ENCODE measurements at regions not wholly inside any gene's neighbourhood (a gene's known extent, or its start where the extent isn't known, plus 50 kb on each side); places are given as distances from the start of the nearest gene placed in this dataset.

GRCh38 chr2:107027205-107027604 lies 141.2 kb upstream of the ST6GAL2 start:
- CTCF ChIA-PET = no interaction called here

GRCh38 chr2:107027810-107028209 lies 141.8 kb upstream of the ST6GAL2 start:
- Histone ChIP-seq H3K27ac (no peak overlapping the region), H3F3A (ENCODE audit: insufficient read depth, low read depth) (no peaks in the 10 kb centered on the region), H2AFZ (no peak overlapping the region), H3K4me2 (no peak overlapping the region), H3K27me3 (ENCODE audit: insufficient read depth, low read depth) (no peaks in the 10 kb centered on the region), H3K9me3 (ENCODE audit: insufficient read depth, low read depth) (no peaks in the 10 kb centered on the region), H3K4me3 (no peak overlapping the region), H4K20me1 (ENCODE audit: insufficient read depth) (no peaks in the 10 kb centered on the region), H3K9me2 (ENCODE audit: insufficient read depth) (no peaks in the 10 kb centered on the region), H3K79me2 (ENCODE audit: low read depth) (no peaks in the 10 kb centered on the region), H3K36me3 (ENCODE audit: low read depth) (no peaks in the 10 kb centered on the region), H3K4me1 (replicated peaks; ENCODE audit: insufficient read depth) (no peaks in the 10 kb centered on the region)
- no TSS peak for BruUV-seq (replicated peaks)
- ChIA-PET POLR2A (ENCODE audit: unreplicated experiment) (no interaction called here), CTCF (no interaction called here)
- DNase-seq = no peak
- TF ChIP-seq EZH2 (IDR thresholded peaks at IDR 0.05; ENCODE audit: low read depth) (no peak), CTCF (conservative IDR thresholded peaks at IDR 0.05) (no peak)
- intact Hi-C loops (cut with micrococcal nuclease; ENCODE audit: unreplicated experiment) = no loop called here

More at GRCh38 chr2:107027205-107027604, 141.2 kb upstream of the ST6GAL2 start:
- no peak overlapping the region for H3K4me3 ChIP-seq
- TF ChIP-seq EZH2 (IDR thresholded peaks at IDR 0.05; ENCODE audit: low read depth) (no peak), CTCF (conservative IDR thresholded peaks at IDR 0.05) (no peak)
- no peak overlapping the region for H2AFZ ChIP-seq
- no peaks in the 10 kb centered on the region for H3K79me2 ChIP-seq (ENCODE audit: low read depth)
- H3F3A ChIP-seq (ENCODE audit: insufficient read depth, low read depth) = no peaks in the 10 kb centered on the region
- BruUV-seq (replicated peaks) = no TSS peak
- H3K27me3 ChIP-seq (ENCODE audit: insufficient read depth, low read depth) = no peaks in the 10 kb centered on the region
- H3K9me2 ChIP-seq (ENCODE audit: insufficient read depth) = no peaks in the 10 kb centered on the region
- H3K9me3 ChIP-seq (ENCODE audit: insufficient read depth, low read depth) = no peaks in the 10 kb centered on the region
- H3K4me1 ChIP-seq (replicated peaks; ENCODE audit: insufficient read depth) = no peaks in the 10 kb centered on the region
- DNase-seq = no peak
- POLR2A ChIA-PET (ENCODE audit: unreplicated experiment) = no interaction called here
- H3K27ac ChIP-seq = no peak overlapping the region
- H3K4me2 ChIP-seq = no peak overlapping the region
- intact Hi-C loops (cut with micrococcal nuclease; ENCODE audit: unreplicated experiment) = no loop called here
- H3K36me3 ChIP-seq (ENCODE audit: low read depth) = no peaks in the 10 kb centered on the region
- H4K20me1 ChIP-seq (ENCODE audit: insufficient read depth) = no peaks in the 10 kb centered on the region

- no peak overlapping the region for H3K4me2 ChIP-seq
- POLR2A ChIA-PET (ENCODE audit: unreplicated experiment) = no interaction called here
These were observed 142.7 kb upstream of the ST6GAL2 start for GRCh38 chr2:107028661-107029060.

More at GRCh38 chr2:107028661-107029060, 142.7 kb upstream of the ST6GAL2 start:
- Histone ChIP-seq H3F3A (ENCODE audit: insufficient read depth, low read depth) (no peaks in the 10 kb centered on the region), H3K27ac (no peak overlapping the region), H2AFZ (no peak overlapping the region), H4K20me1 (ENCODE audit: insufficient read depth) (no peaks in the 10 kb centered on the region), H3K4me3 (no peak overlapping the region), H3K79me2 (ENCODE audit: low read depth) (no peaks in the 10 kb centered on the region), H3K4me1 (replicated peaks; ENCODE audit: insufficient read depth) (no peaks in the 10 kb centered on the region), H3K36me3 (ENCODE audit: low read depth) (no peaks in the 10 kb centered on the region), H3K9me3 (ENCODE audit: insufficient read depth, low read depth) (no peaks in the 10 kb centered on the region), H3K9me2 (ENCODE audit: insufficient read depth) (no peaks in the 10 kb centered on the region), H3K27me3 (ENCODE audit: insufficient read depth, low read depth) (no peaks in the 10 kb centered on the region)
- CTCF ChIA-PET = no interaction called here
- intact Hi-C loops (cut with micrococcal nuclease; ENCODE audit: unreplicated experiment) = no loop called here
- TF ChIP-seq CTCF (conservative IDR thresholded peaks at IDR 0.05) = no peak
- TF ChIP-seq EZH2 (IDR thresholded peaks at IDR 0.05; ENCODE audit: low read depth) = no peak
- BruUV-seq (replicated peaks) = no TSS peak
- DNase-seq = no peak
